ENCODE measurements at regions not wholly inside any gene's neighbourhood (a gene's known extent, or its start where the extent isn't known, plus 50 kb on each side); places are given as distances from the start of the nearest gene placed in this dataset.

DNA sequence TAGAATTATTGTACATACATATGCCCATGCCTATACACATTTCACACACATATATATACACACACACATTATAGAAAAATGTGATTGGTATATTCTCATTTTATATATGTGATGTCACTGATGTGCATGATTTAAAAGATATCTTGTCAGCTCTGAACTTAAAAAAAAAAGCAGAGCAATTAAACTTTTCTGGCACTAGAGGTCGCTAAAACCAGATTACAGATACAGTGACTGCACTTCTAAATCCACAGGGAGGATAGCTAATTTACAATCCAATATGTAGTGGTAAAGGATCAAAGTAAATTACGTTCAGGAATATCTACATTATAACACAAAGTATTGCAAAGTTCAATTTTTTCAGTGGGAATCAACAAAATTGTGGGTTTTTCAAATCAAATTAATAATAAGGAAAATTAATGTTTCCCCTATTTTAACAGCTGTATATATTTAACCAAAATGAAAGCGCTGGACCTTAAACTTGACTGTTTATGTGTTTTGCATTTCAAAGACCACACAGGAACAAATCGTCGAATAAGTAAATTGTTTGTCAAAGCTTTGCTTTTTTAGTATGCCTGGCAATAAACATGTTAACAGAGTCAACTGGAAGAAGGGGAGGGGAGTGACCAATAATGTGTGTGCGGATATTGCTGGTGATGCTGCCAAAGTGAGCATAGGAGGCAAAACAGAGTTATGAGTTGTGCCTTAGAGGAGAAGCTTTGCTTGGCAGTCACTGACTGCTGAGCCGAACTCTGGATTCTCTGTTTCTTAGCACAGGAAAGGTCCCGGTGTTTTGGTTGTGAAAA, 1201.4 kb upstream of the C9orf72 start (continued):
- TF ChIP-seq, protein P1, sequence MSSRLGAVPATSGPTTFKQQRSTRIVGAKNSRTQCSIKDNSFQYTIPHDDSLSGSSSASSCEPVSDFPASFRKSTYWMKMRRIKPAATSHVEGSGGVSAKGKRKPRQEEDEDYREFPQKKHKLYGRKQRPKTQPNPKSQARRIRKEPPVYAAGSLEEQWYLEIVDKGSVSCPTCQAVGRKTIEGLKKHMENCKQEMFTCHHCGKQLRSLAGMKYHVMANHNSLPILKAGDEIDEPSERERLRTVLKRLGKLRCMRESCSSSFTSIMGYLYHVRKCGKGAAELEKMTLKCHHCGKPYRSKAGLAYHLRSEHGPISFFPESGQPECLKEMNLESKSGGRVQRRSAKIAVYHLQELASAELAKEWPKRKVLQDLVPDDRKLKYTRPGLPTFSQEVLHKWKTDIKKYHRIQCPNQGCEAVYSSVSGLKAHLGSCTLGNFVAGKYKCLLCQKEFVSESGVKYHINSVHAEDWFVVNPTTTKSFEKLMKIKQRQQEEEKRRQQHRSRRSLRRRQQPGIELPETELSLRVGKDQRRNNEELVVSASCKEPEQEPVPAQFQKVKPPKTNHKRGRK (CRISPR knock-in tag; IDR thresholded peaks at IDR 0.05): no peak
- TF ChIP-seq ONECUT2 (CRISPR knock-in tag; IDR thresholded peaks at IDR 0.05) (no peak), SMC3 (IDR thresholded peaks at IDR 0.05; ENCODE audit: low read length) (peak; percentile 26; the same call in 1 of the 2 replicates), NFE2 (CRISPR knock-in tag; IDR thresholded peaks at IDR 0.05) (no peak), GATA4 (IDR thresholded peaks at IDR 0.05; ENCODE audit: borderline replicate concordance, low read depth) (no peak)
- TF ChIP-seq, protein P2, sequence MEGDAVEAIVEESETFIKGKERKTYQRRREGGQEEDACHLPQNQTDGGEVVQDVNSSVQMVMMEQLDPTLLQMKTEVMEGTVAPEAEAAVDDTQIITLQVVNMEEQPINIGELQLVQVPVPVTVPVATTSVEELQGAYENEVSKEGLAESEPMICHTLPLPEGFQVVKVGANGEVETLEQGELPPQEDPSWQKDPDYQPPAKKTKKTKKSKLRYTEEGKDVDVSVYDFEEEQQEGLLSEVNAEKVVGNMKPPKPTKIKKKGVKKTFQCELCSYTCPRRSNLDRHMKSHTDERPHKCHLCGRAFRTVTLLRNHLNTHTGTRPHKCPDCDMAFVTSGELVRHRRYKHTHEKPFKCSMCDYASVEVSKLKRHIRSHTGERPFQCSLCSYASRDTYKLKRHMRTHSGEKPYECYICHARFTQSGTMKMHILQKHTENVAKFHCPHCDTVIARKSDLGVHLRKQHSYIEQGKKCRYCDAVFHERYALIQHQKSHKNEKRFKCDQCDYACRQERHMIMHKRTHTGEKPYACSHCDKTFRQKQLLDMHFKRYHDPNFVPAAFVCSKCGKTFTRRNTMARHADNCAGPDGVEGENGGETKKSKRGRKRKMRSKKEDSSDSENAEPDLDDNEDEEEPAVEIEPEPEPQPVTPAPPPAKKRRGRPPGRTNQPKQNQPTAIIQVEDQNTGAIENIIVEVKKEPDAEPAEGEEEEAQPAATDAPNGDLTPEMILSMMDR (CRISPR knock-in tag; IDR thresholded peaks at IDR 0.05): peak; percentile 53

DNA sequence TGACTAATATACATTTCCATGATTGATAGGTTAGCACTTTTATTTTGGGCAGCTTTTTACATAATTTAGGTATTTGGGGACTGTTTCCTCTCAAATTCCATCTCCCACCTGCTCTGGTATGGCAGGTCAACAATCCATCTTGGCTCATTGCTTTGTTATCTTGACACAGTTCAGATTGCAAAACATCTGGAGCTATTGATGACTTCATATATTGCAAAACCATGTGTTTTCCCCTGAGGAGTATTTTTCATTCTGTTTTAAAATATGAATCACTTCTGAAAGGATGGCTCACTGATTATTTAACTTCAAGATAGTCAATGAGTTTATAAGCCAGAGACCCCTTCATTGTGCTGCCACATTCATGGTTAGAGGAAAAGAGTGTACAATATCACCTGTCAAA, 1206.0 kb upstream of the C9orf72 start:
- Histone ChIP-seq H3K4me2 (ENCODE audit: low read depth, low read length) (no peak overlapping the region), H3K4me3 (replicated peaks in 1 of 3; ENCODE audit: insufficient read depth in 1 of 3, low read depth in 2 of 3, low read length in 3 of 3) (no peak overlapping the region), H3K9me3 (ENCODE audit: low read length) (no peaks in the 10 kb centered on the region), H3K79me2 (ENCODE audit: insufficient read depth, low read length) (no peaks in the 10 kb centered on the region), H3K9ac (ENCODE audit: insufficient read depth, low read depth, low read length) (no peak overlapping the region), H2AFZ (ENCODE audit: low read length) (no peak overlapping the region), H4K20me1 (ENCODE audit: insufficient read depth, low read length) (no peaks in the 10 kb centered on the region), H3K27me3 (ENCODE audit: control insufficient read depth in 1 of 2, insufficient read depth in 2 of 2, low read length in 2 of 2) (no peaks in the 10 kb centered on the region), H3K36me3 (replicated peaks in 1 of 2; ENCODE audit: control insufficient read depth in 1 of 2, insufficient read depth in 2 of 2, low read length in 2 of 2) (no peaks in the 10 kb centered on the region), H3K27ac (ENCODE audit: extremely low read length, insufficient read depth, low read length) (no peak overlapping the region), H3K4me1 (ENCODE audit: insufficient read depth, low read length) (no peaks in the 10 kb centered on the region)
- FAIRE-seq: no peak
- intact Hi-C loops (cut with micrococcal nuclease; ENCODE audit: unreplicated experiment) (loop anchor here (5.0 kb wide), 1 partner anchor 448 kb away; no protein-coding TSS in a partner anchor), in situ Hi-C loops (cut with HindIII; ENCODE audit: extremely low pct_ligation_motif_present, low pct_unique_long_range_greater_than_20kb) (no loop called here)
- TF ChIP-seq CEBPB (IDR thresholded peaks at IDR 0.05; ENCODE audit: borderline replicate concordance, low read depth, low read length) (peak; percentile 73; the same call in 1 of the 2 replicates), EED (CRISPR knock-in tag; IDR thresholded peaks at IDR 0.05) (no peak)
- ChIA-PET POLR2A (no interaction called here), CTCF (ENCODE audit: low intra/inter-chr PET ratio, low total read pairs) (no interaction called here)
- DNase-seq (ENCODE audit: low spot score): no peak
- ATAC-seq: no peak
- BruUV-seq (replicated peaks): no TSS peak
